ENCODE measurements at regions not wholly inside any gene's neighbourhood (a gene's known extent, or its start where the extent isn't known, plus 50 kb on each side); places are given as distances from the start of the nearest gene placed in this dataset.

GRCh38 chr14:22502551-22502950 is 86.5 kb downstream of the DAD1 start:
- TF ChIP-seq EZH2 (IDR thresholded peaks at IDR 0.05) (no peak), SRF (IDR thresholded peaks at IDR 0.05; ENCODE audit: low read depth) (no peak), YY1 (IDR thresholded peaks at IDR 0.05; ENCODE audit: extremely low read depth, insufficient replicate concordance, low read depth, low read length) (no peak), SP1 (IDR thresholded peaks at IDR 0.05; ENCODE audit: low read depth) (no peak), FOSL1 (IDR thresholded peaks at IDR 0.05; ENCODE audit: low read depth) (no peak)
- H4K20me1 ChIP-seq (ENCODE audit: insufficient read depth), result no peaks in the 10 kb centered on the region

DNA sequence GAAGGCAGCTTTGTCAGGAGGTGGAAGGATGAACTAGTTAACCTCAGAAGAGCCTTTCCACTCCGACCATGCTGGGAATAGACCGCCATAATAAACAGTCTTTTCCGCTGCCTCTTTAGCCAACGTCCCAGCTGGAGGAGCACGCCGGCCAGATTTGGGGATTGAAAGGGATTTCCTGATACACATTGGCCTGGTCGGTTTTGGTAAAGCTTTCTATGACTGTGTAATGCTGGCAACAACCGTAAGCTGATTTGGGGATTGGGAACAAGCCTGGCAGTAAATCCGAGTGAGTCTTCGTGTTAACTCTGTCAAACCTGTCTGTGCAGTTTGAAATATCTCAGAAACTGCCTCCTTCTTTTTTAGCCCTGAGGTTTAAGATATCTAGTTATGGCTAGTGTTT is 87.0 kb downstream of the DAD1 start:
- H3K4me3 ChIP-seq (replicated peaks in 1 of 2; ENCODE audit: low read depth in 1 of 2, low read length in 2 of 2), result no peak overlapping the region
- no peaks in the 10 kb centered on the region for H4K20me1 ChIP-seq (ENCODE audit: insufficient read depth)
- DNase-seq (ENCODE audit: low read depth, low spot score), result no peak
- ChIA-PET RAD21 (ENCODE audit: low non-redundant PET in 1 of 2, low total read pairs in 2 of 2, uncharacterized antibody in 2 of 2, unreplicated experiment in 2 of 2) (no interaction called here), CTCF (no interaction called here), POLR2A (no interaction called here)
- TF ChIP-seq, protein P1, sequence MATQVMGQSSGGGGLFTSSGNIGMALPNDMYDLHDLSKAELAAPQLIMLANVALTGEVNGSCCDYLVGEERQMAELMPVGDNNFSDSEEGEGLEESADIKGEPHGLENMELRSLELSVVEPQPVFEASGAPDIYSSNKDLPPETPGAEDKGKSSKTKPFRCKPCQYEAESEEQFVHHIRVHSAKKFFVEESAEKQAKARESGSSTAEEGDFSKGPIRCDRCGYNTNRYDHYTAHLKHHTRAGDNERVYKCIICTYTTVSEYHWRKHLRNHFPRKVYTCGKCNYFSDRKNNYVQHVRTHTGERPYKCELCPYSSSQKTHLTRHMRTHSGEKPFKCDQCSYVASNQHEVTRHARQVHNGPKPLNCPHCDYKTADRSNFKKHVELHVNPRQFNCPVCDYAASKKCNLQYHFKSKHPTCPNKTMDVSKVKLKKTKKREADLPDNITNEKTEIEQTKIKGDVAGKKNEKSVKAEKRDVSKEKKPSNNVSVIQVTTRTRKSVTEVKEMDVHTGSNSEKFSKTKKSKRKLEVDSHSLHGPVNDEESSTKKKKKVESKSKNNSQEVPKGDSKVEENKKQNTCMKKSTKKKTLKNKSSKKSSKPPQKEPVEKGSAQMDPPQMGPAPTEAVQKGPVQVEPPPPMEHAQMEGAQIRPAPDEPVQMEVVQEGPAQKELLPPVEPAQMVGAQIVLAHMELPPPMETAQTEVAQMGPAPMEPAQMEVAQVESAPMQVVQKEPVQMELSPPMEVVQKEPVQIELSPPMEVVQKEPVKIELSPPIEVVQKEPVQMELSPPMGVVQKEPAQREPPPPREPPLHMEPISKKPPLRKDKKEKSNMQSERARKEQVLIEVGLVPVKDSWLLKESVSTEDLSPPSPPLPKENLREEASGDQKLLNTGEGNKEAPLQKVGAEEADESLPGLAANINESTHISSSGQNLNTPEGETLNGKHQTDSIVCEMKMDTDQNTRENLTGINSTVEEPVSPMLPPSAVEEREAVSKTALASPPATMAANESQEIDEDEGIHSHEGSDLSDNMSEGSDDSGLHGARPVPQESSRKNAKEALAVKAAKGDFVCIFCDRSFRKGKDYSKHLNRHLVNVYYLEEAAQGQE (IDR thresholded peaks at IDR 0.05; ENCODE audit: low read depth), result no peak
- no peak for TF ChIP-seq ZBTB33 (IDR thresholded peaks at IDR 0.05; ENCODE audit: extremely low read depth, insufficient replicate concordance, low read length)
- no peak for TF ChIP-seq ZFX (IDR thresholded peaks at IDR 0.05)
- TF ChIP-seq, protein P2, sequence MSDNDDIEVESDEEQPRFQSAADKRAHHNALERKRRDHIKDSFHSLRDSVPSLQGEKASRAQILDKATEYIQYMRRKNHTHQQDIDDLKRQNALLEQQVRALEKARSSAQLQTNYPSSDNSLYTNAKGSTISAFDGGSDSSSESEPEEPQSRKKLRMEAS (IDR thresholded peaks at IDR 0.05), result no peak
- H3K79me2 ChIP-seq (ENCODE audit: insufficient read depth, low read length), result no peaks in the 10 kb centered on the region
- ATAC-seq, result no peak
- H2AFZ ChIP-seq (ENCODE audit: low read depth, low read length, poor library complexity, severe bottlenecking), result no peak overlapping the region
- H3K27me3 ChIP-seq (ENCODE audit: insufficient read depth, low read length), result peaks cover 89% of the 10 kb centered on the region
- H3K36me3 ChIP-seq (ENCODE audit: control insufficient read depth in 1 of 2, insufficient read depth in 2 of 2, low read length in 2 of 2), result no peaks in the 10 kb centered on the region
- no TSS peak for BruUV-seq (replicated peaks)
- H3K9me3 ChIP-seq (ENCODE audit: control insufficient read depth in 1 of 2, insufficient read depth in 1 of 2, low read depth in 1 of 2, low read length in 2 of 2), result no peaks in the 10 kb centered on the region
- intact Hi-C loops (cut with micrococcal nuclease), result no loop called here
- H3K9ac ChIP-seq (ENCODE audit: low read length), result no peak overlapping the region
- H3K27ac ChIP-seq (ENCODE audit: low read depth, low read length), result no peak overlapping the region
- no peak overlapping the region for H3K4me2 ChIP-seq (ENCODE audit: low read length)
- no peaks in the 10 kb centered on the region for H3K9me2 ChIP-seq (ENCODE audit: insufficient read depth)
- H3K4me1 ChIP-seq (ENCODE audit: control insufficient read depth in 1 of 2, insufficient read depth in 2 of 2, low read length in 2 of 2), result no peaks in the 10 kb centered on the region

More at GRCh38 chr14:22502551-22502950, 86.5 kb downstream of the DAD1 start:
- no peak for ATAC-seq
- Histone ChIP-seq H3K36me3 (ENCODE audit: control insufficient read depth in 1 of 2, insufficient read depth in 2 of 2, low read length in 2 of 2) (no peaks in the 10 kb centered on the region), H3K9ac (ENCODE audit: low read length) (no peak overlapping the region), H3K27me3 (ENCODE audit: insufficient read depth, low read length) (peaks cover 88% of the 10 kb centered on the region), H3K4me1 (ENCODE audit: control insufficient read depth in 1 of 2, insufficient read depth in 2 of 2, low read length in 2 of 2) (no peaks in the 10 kb centered on the region), H3K27ac (ENCODE audit: low read depth, low read length) (no peak overlapping the region), H3K9me2 (ENCODE audit: insufficient read depth) (no peaks in the 10 kb centered on the region), H3K4me3 (replicated peaks in 1 of 2; ENCODE audit: low read depth in 1 of 2, low read length in 2 of 2) (no peak overlapping the region), H3K4me2 (ENCODE audit: low read length) (no peak overlapping the region), H3K79me2 (ENCODE audit: insufficient read depth, low read length) (no peaks in the 10 kb centered on the region), H2AFZ (ENCODE audit: low read depth, low read length, poor library complexity, severe bottlenecking) (no peak overlapping the region), H3K9me3 (ENCODE audit: control insufficient read depth in 1 of 2, insufficient read depth in 1 of 2, low read depth in 1 of 2, low read length in 2 of 2) (no peaks in the 10 kb centered on the region)
- BruUV-seq (replicated peaks), result no TSS peak
- RAD21 ChIA-PET (ENCODE audit: low non-redundant PET in 1 of 2, low total read pairs in 2 of 2, uncharacterized antibody in 2 of 2, unreplicated experiment in 2 of 2), result no interaction called here
- intact Hi-C loops (cut with micrococcal nuclease), result no loop called here
- CTCF ChIA-PET, result no interaction called here
- DNase-seq (ENCODE audit: low read depth, low spot score), result no peak
- POLR2A ChIA-PET, result no interaction called here
